LNCaP clone FGC (cell line): ENCODE measurements at regions not wholly inside any gene's neighbourhood (a gene's known extent, or its start where the extent isn't known, plus 50 kb on each side); places are given as distances from the start of the nearest gene placed in this dataset.

ENCODE experiments used
- DNase-seq: peaks from one replicate; pipeline ENCODE4 v3.0.0-alpha.2; 2011; ENCODE audit warnings: low read depth
- H3K4me3 ChIP-seq: 2 replicates; pipeline ENCODE4 v1.5.1; 2011; ENCODE audit warnings: mild to moderate bottlenecking, low read depth, low read length, control low read depth
- CTCF ChIP-seq: IDR thresholded peaks from 2 replicates; pipeline ENCODE4 v1.5.1; 2012; ENCODE audit warnings: mild to moderate bottlenecking; ENCODE audit not compliant: control insufficient read depth, insufficient read depth; ENCODE audit errors: extremely low read depth

GRCh38 chr6:3938715-3939367 lies 89.7 kb downstream of the FAM50B start:
- H3K4me3 ChIP-seq = no peak overlapping the region
- TF ChIP-seq CTCF = no peak
- no peak for DNase-seq

- H3K4me3 ChIP-seq = no peak overlapping the region
- TF ChIP-seq CTCF = no peak
- DNase-seq = no peak
Observed at GRCh38 chr6:3939368-3939958, 90.3 kb downstream of the FAM50B start.

DNA sequence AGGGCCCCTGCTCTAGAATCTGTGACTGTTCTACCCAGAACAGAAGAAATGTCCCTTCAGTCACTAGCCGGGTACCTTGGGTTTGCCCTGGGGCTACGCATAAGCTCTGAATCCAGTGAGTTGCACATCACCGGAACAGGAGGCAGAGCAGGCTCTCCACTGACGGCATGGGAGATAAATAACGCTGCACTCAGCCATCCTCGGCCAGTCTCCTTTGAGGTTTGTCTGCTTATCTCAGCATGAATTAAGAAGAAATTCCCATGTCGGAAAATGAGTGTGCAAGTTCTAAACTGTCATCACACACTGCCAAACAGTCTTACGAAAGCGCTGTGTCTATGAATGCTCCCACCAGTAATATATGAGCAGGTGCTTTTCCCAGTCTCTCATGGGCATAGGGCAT lies 90.8 kb downstream of the FAM50B start:
- TF ChIP-seq CTCF = no peak
- no peak for DNase-seq
- no peak overlapping the region for H3K4me3 ChIP-seq

- TF ChIP-seq CTCF = no peak
- DNase-seq = no peak
- no peak overlapping the region for H3K4me3 ChIP-seq
Observed at GRCh38 chr6:3940703-3941102, 91.5 kb downstream of the FAM50B start.

- no peak for DNase-seq
- H3K4me3 ChIP-seq = no peak overlapping the region
- no peak for TF ChIP-seq CTCF
Observed at GRCh38 chr6:3943331-3943765, 94.2 kb downstream of the FAM50B start.

DNA sequence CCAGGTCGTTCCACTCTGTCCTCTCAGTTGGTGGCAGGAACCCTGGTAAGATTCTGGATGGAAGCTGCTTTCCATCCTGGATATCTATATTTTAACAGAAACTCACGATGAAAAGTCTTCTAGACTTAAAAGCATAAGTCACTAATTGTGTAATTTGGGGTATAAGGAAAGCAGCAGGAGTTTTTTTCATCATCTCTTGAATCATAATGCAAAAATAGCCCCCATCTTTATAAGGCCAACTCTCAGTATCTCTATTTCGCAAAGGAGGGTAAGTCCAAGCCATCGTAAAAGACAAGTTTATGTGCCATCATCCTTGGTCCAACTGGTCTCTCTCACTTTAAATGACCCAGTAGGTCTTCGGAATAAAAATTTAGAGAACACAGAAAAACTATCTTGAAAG lies 95.1 kb downstream of the FAM50B start:
- no peak for DNase-seq
- no peak overlapping the region for H3K4me3 ChIP-seq
- no peak for TF ChIP-seq CTCF

GRCh38 chr6:3946778-3947177 lies 97.6 kb downstream of the FAM50B start:
- no peak overlapping the region for H3K4me3 ChIP-seq
- DNase-seq = no peak
- no peak for TF ChIP-seq CTCF
